ENCODE measurements at regions not wholly inside any gene's neighbourhood (a gene's known extent, or its start where the extent isn't known, plus 50 kb on each side); places are given as distances from the start of the nearest gene placed in this dataset.

DNA sequence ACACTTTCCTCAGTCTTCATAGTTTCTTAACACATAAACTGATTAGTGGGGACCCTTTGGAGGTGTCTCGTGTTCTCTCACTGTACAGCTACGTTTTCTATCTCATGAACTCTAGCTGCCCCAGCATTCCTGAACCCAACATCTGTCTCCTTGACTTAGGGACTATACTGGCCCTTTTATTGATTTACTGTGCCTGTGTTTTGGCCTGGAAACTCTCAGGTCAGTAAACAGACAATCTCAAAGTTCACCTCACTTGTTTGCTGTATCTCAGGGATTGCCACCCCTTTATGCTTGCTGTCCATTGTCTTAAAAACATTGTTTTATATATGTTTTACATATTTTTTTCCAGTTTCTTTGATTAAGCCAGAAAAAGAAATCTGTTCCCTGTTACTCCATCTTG lies 222.8 kb downstream of the FAM170A start:
- BruUV-seq (replicated peaks) = no TSS peak
- H3K4me1 ChIP-seq (replicated peaks in 1 of 2; ENCODE audit: control insufficient read depth in 2 of 2, insufficient read depth in 2 of 2, low read length in 2 of 2) = no peaks in the 10 kb centered on the region
- no peak for DNase-seq (ENCODE audit: extremely low read depth in 1 of 4, low spot score in 3 of 4)
- no peaks in the 10 kb centered on the region for H3K79me2 ChIP-seq (ENCODE audit: control insufficient read depth, insufficient read depth, low read length)
- H3K36me3 ChIP-seq (ENCODE audit: control insufficient read depth, insufficient read depth, low read length) = no peaks in the 10 kb centered on the region
- in situ Hi-C loops (cut with MboI) (no loop called here), intact Hi-C loops (cut with micrococcal nuclease) (no loop called here)
- ChIA-PET POLR2A (no interaction called here), CTCF (ENCODE audit: low intra/inter-chr PET ratio) (no interaction called here)
- no peaks in the 10 kb centered on the region for H3K27me3 ChIP-seq (ENCODE audit: control insufficient read depth in 2 of 2, insufficient read depth in 2 of 2, low read length in 2 of 2)
- TF ChIP-seq MTF1 (CRISPR knock-in tag; IDR thresholded peaks at IDR 0.05; ENCODE audit: borderline replicate concordance) (no peak), RBM34 (IDR thresholded peaks at IDR 0.05; ENCODE audit: borderline replicate concordance, insufficient read depth, low read length) (no peak), KLF13 (tag; IDR thresholded peaks at IDR 0.05; ENCODE audit: borderline replicate concordance, low read depth) (no peak), GATAD2A (IDR thresholded peaks at IDR 0.05) (no peak), SAFB2 (IDR thresholded peaks at IDR 0.05; ENCODE audit: borderline replicate concordance, low read depth, low read length, severe bottlenecking) (no peak), ZNF445 (CRISPR knock-in tag; IDR thresholded peaks at IDR 0.05; ENCODE audit: low read depth) (no peak), SNAPC5 (CRISPR knock-in tag; IDR thresholded peaks at IDR 0.05) (no peak), CREB3 (tag; conservative IDR thresholded peaks at IDR 0.05; ENCODE audit: low read depth) (no peak)
- TF ChIP-seq, protein P1, sequence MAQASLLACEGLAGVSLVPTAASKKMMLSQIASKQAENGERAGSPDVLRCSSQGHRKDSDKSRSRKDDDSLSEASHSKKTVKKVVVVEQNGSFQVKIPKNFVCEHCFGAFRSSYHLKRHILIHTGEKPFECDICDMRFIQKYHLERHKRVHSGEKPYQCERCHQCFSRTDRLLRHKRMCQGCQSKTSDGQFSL (CRISPR knock-in tag; IDR thresholded peaks at IDR 0.05) = no peak
- TF ChIP-seq, protein P1 (tag; IDR thresholded peaks at IDR 0.05) = no peak
- TF ChIP-seq, protein P2, sequence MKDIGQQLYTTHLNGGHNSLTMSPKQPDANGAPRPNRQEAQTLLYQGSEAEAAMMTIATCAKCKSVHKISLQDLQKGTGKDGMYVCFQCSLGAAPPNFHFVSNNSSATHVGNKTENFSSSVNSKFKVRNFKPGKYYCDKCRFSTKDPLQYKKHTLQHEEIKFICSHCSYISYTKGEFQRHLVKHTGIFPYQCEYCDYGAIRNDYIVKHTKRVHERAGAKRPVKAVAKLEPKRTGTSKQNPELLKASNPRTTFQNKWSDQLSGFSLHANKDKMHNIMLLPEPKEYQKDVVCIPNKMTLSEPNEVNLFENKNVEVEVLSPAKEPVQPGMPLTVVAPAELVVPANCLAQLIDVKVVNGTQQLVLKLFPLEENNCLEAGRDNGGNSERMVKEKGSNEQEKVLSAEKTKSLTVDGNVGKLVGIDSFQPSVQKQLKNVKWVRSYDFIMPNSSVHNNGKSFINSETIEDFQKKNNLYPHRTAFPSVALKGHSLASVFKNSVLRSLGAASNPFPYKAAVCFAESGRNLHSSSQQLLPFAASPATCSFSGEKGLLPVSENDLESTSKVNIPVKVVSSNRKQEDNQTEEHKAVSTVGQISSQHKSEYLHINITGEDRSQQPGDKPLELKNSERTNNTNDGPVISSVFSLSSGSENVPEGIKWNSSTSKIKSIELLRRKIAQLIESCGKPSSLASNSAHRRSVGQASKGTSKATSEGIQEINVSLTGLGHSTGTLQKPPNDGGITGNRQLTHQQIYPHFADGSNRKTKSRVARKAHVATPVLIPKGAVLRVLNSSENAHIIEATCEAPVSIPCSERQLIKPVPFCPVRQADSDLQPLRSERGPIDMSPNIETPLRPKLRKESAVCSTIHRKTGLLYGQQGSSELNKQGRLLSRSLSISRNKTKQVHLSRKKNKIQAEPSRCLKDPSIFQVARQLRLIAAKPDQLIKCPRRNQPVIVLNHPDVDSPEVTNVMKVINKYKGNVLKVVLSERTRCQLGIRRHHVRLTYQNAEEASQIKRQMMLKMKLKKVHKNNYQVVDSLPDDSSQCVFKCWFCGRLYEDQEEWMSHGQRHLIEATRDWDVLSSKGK (CRISPR knock-in tag; IDR thresholded peaks at IDR 0.05) = no peak
- no peak overlapping the region for H3K4me2 ChIP-seq (ENCODE audit: insufficient read depth, low read length)
- H2AFZ ChIP-seq (ENCODE audit: low read depth, low read length) = no peak overlapping the region
- no peak for ATAC-seq
- no peak overlapping the region for H3K27ac ChIP-seq (ENCODE audit: extremely low read depth, low read depth, low read length)
- WGBS (ENCODE audit: insufficient coverage, low coverage, missing lambda C conversion rate) = 0% methylated on average over 2 of the region's 2 CpGs
- H3K9me1 ChIP-seq (ENCODE audit: control insufficient read depth, insufficient read depth, low read length) = no peaks in the 10 kb centered on the region
- H3K9ac ChIP-seq (ENCODE audit: insufficient read depth in 1 of 2, low read depth in 2 of 2, low read length in 2 of 2) = no peak overlapping the region
- FAIRE-seq = no peak
- no peak overlapping the region for H3K4me3 ChIP-seq
- H3K9me3 ChIP-seq (replicated peaks; ENCODE audit: control insufficient read depth, insufficient read depth, low read depth, low read length) = no peaks in the 10 kb centered on the region
- H4K20me1 ChIP-seq (replicated peaks; ENCODE audit: control insufficient read depth, insufficient read depth, low read length) = no peaks in the 10 kb centered on the region

Data from K562 (cell line).